NCI-H2081 (cell line): ENCODE measurements at regions not wholly inside any gene's neighbourhood (a gene's known extent, or its start where the extent isn't known, plus 50 kb on each side); places are given as distances from the start of the nearest gene placed in this dataset.

ENCODE experiments used
- DNase-seq, 2 experiments: peaks; one replicate each; lab custom pipeline; 2025; lab: John Stamatoyannopoulos, UW

- no peak for DNase-seq
Observed at GRCh38 chr2:120401275-120402066, 55.5 kb downstream of the INHBB start.

- no peak for DNase-seq
Observed at GRCh38 chr2:120402067-120402433, 56.1 kb downstream of the INHBB start.

- no peak for DNase-seq
Observed at GRCh38 chr2:120402508-120402907, 56.6 kb downstream of the INHBB start.

- no peak for DNase-seq
Observed at GRCh38 chr2:120403261-120403660, 57.3 kb downstream of the INHBB start.

GRCh38 chr2:120403676-120404075 is 57.7 kb downstream of the INHBB start:
- no peak for DNase-seq

- DNase-seq: no peak
Observed at GRCh38 chr2:120404274-120404673, 58.3 kb downstream of the INHBB start.

- no peak for DNase-seq
Observed at GRCh38 chr2:120404941-120405758, 59.2 kb downstream of the INHBB start.

- DNase-seq: no peak
Observed at GRCh38 chr2:120405759-120406099, 59.8 kb downstream of the INHBB start.

GRCh38 chr2:120406566-120406965 is 60.6 kb downstream of the INHBB start:
- no peak for DNase-seq

- DNase-seq: no peak
Observed at GRCh38 chr2:120410487-120410886, 64.6 kb downstream of the INHBB start.

- DNase-seq: no peak
Observed at GRCh38 chr2:120415060-120415459, 69.1 kb downstream of the INHBB start.

- DNase-seq: no peak
Observed at GRCh38 chr2:120415728-120416509, 70.0 kb downstream of the INHBB start.

- DNase-seq: no peak
Observed at GRCh38 chr2:120418174-120418787, 72.3 kb downstream of the INHBB start.

GRCh38 chr2:120419073-120419472 is 73.1 kb downstream of the INHBB start:
- no peak for DNase-seq

GRCh38 chr2:120419955-120420354 is 74.0 kb downstream of the INHBB start:
- no peak for DNase-seq

- DNase-seq: no peak
Observed at GRCh38 chr2:120421126-120421829, 75.3 kb downstream of the INHBB start.

- no peak for DNase-seq
Observed at GRCh38 chr2:120421830-120422175, 75.9 kb downstream of the INHBB start.

- peak in 1 of 2 experiments; percentile 33 for DNase-seq
Observed at GRCh38 chr2:120422465-120423160, 76.7 kb downstream of the INHBB start.

GRCh38 chr2:120423167-120423943 is 77.4 kb downstream of the INHBB start:
- DNase-seq: no peak

- no peak for DNase-seq
Observed at GRCh38 chr2:120424274-120424796, 78.4 kb downstream of the INHBB start.
